Prostate gland (tissue), 2 donors: ENCODE measurements at regions not wholly inside any gene's neighbourhood (a gene's known extent, or its start where the extent isn't known, plus 50 kb on each side); places are given as distances from the start of the nearest gene placed in this dataset.

Experiments used
- DNase-seq: peaks from one replicate; pipeline ENCODE4 v3.0.0-alpha.2; 2019; ENCODE audit warnings: low spot score
- H3K27ac ChIP-seq, 2 donors: fragments of 200-600 bp; sonication (generic); 2 replicates each; pipeline ENCODE4 v1.5.1; 2017 to 2019
- H3K27me3 ChIP-seq: fragments of 200-600 bp; sonication (generic); replicated peaks from 2 replicates; pipeline ENCODE4 v1.5.1; 2019; ENCODE audit not compliant: insufficient read depth
- H3K36me3 ChIP-seq, 2 donors: fragments of 200-600 bp; sonication (generic); 1 replicate in 1 of 2; 2 replicates in 1 of 2; pipeline versions ENCODE4 v1.5.1 to v1.8.1; 2017 to 2019
- H3K4me1 ChIP-seq: fragments of 200-600 bp; sonication (generic); replicated peaks from 2 replicates; pipeline ENCODE4 v1.5.1; 2019
- H3K4me3 ChIP-seq, 2 donors: fragments of 200-600 bp; sonication (generic); 2 replicates each; pipeline ENCODE4 v1.5.1; 2017 to 2019
- H3K9me3 ChIP-seq: fragments of 200-600 bp; sonication (generic); 2 replicates; pipeline ENCODE4 v1.5.1; 2017
- POLR2A ChIP-seq: fragments of 450-650 bp; IDR thresholded peaks from one replicate; pipeline ENCODE4 v1.6.1; 2016; ENCODE audit warnings: antibody characterized with exemption, mild to moderate bottlenecking
- POLR2AphosphoS5 ChIP-seq: sonication (generic); formaldehyde crosslinking; IDR thresholded peaks from one replicate; pipeline ENCODE4 v1.6.1; 2017; ENCODE audit warnings: antibody characterized with exemption
- WGBS: methylation state at CpG from one replicate; pipeline ENCODE4 v1.1.5; 2018; 5-methylcytosine and 5-hydroxymethylcytosine counted together
- intact Hi-C: fragments of 100-400 bp; cut with DNase I; formaldehyde crosslinking; loops from one replicate; pipeline ENCODE4 v1.14.2; 2022
- TF ChIP-seq, protein P1 (sequence below), 4 experiments: fragments of 200-600 bp in 2 of 4; fragments of 450-650 bp in 2 of 4; sonication (generic) in 2 of 4; IDR thresholded peaks; 1 replicate in 3 of 4; 2 replicates in 1 of 4; pipeline ENCODE4 v1.5.1; 2016 to 2019; ENCODE audit warnings: antibody characterized with exemption in 4 of 4, mild to moderate bottlenecking in 2 of 4, moderate library complexity in 2 of 4

DNA sequence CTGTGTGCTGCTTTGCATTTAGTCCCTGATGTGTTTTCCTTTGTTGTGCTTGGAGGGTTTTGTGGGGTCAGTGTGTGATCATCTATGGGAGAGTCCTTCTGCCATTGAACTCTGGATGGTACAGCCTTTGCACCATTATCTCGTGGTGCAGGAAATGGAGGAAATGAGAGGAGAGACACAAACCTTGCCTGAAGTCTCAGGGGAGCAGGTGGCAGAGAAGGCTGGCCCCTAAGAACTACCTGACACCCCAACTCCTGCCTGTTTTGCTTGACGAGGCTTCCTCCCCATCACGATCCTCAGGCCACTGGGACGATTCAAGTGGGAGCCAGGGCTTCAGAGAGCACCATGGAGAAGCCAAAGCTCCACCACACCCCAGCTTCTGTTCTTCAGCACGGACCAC, 1316.4 kb downstream of the TBC1D22A start:
- no peaks in the 10 kb centered on the region for H3K4me1 ChIP-seq
- no peaks in the 10 kb centered on the region for H3K27me3 ChIP-seq
- H3K9me3 ChIP-seq = no peaks in the 10 kb centered on the region
- no peaks in the 10 kb centered on the region for H3K36me3 ChIP-seq
- intact Hi-C loops = no loop called here
- no peak for TF ChIP-seq POLR2AphosphoS5
- TF ChIP-seq, protein P1, sequence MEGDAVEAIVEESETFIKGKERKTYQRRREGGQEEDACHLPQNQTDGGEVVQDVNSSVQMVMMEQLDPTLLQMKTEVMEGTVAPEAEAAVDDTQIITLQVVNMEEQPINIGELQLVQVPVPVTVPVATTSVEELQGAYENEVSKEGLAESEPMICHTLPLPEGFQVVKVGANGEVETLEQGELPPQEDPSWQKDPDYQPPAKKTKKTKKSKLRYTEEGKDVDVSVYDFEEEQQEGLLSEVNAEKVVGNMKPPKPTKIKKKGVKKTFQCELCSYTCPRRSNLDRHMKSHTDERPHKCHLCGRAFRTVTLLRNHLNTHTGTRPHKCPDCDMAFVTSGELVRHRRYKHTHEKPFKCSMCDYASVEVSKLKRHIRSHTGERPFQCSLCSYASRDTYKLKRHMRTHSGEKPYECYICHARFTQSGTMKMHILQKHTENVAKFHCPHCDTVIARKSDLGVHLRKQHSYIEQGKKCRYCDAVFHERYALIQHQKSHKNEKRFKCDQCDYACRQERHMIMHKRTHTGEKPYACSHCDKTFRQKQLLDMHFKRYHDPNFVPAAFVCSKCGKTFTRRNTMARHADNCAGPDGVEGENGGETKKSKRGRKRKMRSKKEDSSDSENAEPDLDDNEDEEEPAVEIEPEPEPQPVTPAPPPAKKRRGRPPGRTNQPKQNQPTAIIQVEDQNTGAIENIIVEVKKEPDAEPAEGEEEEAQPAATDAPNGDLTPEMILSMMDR (IDR thresholded peaks at IDR 0.05) = no peak
- no peak for TF ChIP-seq POLR2A
- no peak for DNase-seq
- H3K27ac ChIP-seq = no peak overlapping the region
- 88% methylated on average over 5 of the region's 5 CpGs for WGBS
- no peak overlapping the region for H3K4me3 ChIP-seq

DNA sequence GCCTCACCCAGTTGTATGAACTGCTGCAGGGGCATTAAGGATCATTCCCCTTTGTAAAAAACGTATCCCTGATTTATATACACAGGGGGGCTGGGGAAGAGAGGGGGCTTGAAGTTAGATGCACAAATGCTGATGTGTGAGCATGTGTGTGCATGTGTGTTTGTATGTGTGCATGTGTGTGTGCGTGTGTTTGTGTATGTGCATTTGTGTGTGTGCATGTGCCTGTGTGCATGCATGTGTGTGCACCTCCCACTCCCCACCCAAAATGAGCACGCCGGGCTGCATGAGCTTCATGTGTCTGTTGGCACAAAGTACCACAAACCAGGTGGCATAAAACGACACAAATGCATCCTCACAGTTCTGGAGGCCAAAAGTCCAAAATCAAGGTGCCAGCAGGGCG, 1315.2 kb downstream of the TBC1D22A start:
- Histone ChIP-seq H3K36me3 (no peaks in the 10 kb centered on the region), H3K27ac (no peak overlapping the region), H3K4me3 (no peak overlapping the region), H3K4me1 (no peaks in the 10 kb centered on the region), H3K9me3 (no peaks in the 10 kb centered on the region), H3K27me3 (no peaks in the 10 kb centered on the region)
- no peak for DNase-seq
- WGBS = 89% methylated on average over 6 of the region's 6 CpGs
- TF ChIP-seq POLR2AphosphoS5 (no peak), POLR2A (no peak)
- TF ChIP-seq, protein P1 (IDR thresholded peaks at IDR 0.05) = no peak
- intact Hi-C loops = no loop called here

DNA sequence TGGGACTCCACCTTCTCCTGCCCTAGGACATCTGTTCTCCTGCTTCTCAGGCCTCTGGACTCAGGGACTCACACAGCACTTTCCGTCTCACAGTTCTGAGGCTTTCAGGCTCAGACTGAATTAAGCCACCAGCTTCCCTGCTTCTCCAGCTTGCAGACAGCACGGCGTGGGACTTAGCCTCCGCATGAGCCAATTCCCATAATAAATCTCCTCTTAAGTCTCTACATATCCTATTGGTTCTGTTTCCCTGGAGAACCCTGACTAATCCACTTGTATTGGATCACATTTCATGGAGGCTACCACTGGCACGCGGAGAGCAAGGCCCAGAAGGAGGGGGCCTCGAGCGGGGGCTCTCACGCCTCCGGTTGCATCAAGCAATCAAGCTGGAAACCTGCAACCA, 1313.6 kb downstream of the TBC1D22A start:
- WGBS = 57% methylated on average over 10 of the region's 10 CpGs
- H3K36me3 ChIP-seq = no peaks in the 10 kb centered on the region
- no peaks in the 10 kb centered on the region for H3K4me1 ChIP-seq
- no peaks in the 10 kb centered on the region for H3K9me3 ChIP-seq
- no peak overlapping the region for H3K4me3 ChIP-seq
- TF ChIP-seq POLR2AphosphoS5 (no peak), POLR2A (no peak)
- TF ChIP-seq, protein P1 (IDR thresholded peaks at IDR 0.05) = no peak
- intact Hi-C loops = no loop called here
- no peaks in the 10 kb centered on the region for H3K27me3 ChIP-seq
- DNase-seq = no peak
- no peak overlapping the region for H3K27ac ChIP-seq

DNA sequence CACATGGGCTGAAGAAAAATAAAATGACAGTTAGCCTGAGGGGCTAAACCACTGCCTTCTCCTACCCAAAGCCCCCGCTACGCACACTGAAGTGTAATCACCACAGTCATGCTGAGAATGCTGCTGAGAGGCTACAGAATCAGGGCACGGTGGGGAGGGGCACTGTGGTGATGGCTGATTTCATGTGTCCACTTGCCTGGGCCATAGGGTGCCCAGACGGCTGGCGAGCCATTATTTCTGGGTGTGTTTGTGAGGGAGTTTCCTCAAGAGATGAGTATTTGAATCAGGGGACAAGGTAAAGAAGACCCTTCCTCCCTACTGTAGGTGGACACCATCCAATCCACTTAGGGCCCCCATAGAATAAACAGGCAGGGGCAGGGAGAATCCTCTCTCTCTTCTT, 1313.2 kb downstream of the TBC1D22A start:
- TF ChIP-seq POLR2AphosphoS5 (no peak), POLR2A (no peak)
- TF ChIP-seq, protein P1 (IDR thresholded peaks at IDR 0.05) = no peak
- Histone ChIP-seq H3K4me3 (no peak overlapping the region), H3K4me1 (no peaks in the 10 kb centered on the region), H3K27me3 (no peaks in the 10 kb centered on the region), H3K9me3 (no peaks in the 10 kb centered on the region), H3K27ac (no peak overlapping the region), H3K36me3 (no peaks in the 10 kb centered on the region)
- WGBS = 86% methylated on average over 5 of the region's 5 CpGs
- no peak for DNase-seq
- intact Hi-C loops = no loop called here

DNA sequence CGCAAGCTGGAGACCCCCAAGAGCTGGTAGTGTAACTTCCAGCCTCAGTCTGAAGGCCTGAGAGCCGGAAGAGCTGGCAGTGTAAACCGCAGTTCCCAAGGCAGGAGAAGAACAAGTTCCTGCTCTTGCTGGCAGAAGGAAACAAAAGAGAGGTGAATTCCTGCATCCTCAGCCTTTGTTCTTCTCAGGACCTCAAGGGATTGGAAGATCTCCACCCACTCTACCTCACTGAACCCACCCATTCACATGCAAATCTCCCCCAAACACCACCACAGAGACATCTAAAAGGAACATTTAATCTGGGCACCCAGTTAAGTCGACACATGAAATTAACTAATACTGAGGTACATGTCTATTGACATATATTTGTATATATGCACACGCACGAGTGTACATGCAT, 1310.3 kb downstream of the TBC1D22A start:
- intact Hi-C loops = no loop called here
- H3K27ac ChIP-seq = no peak overlapping the region
- H3K36me3 ChIP-seq = no peaks in the 10 kb centered on the region
- no peak for TF ChIP-seq POLR2A
- TF ChIP-seq POLR2AphosphoS5 = no peak
- no peak overlapping the region for H3K4me3 ChIP-seq
- no peaks in the 10 kb centered on the region for H3K4me1 ChIP-seq
- no peaks in the 10 kb centered on the region for H3K9me3 ChIP-seq
- H3K27me3 ChIP-seq = no peaks in the 10 kb centered on the region
- 47% methylated on average over 6 of the region's 6 CpGs for WGBS
- no peak for DNase-seq
